ENCODE measurements at regions not wholly inside any gene's neighbourhood (a gene's known extent, or its start where the extent isn't known, plus 50 kb on each side); places are given as distances from the start of the nearest gene placed in this dataset.

DNA sequence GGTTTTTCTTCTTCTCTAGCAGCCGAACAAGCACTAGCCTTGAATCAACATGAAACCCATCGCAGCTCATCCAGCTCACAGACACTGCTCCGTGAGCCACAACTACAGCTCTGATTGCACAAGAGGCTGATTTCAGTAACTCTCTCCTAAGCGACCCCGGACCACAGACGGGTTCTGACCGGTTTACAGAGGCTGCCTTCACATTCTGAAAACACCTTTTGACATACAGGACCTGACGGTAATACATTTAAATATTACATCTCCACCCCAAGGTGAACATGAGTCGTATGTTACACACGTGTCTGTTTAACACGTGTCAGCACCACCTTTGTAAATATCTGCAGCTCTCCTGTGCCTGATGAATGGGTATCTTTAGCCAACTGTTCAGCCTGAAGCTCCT is 120.7 kb downstream of the TMEM18 start:
- TF ChIP-seq EZH2phosphoT487 (IDR thresholded peaks at IDR 0.05) (no peak), EZH2 (IDR thresholded peaks at IDR 0.05) (no peak)
- TF ChIP-seq, protein P1, sequence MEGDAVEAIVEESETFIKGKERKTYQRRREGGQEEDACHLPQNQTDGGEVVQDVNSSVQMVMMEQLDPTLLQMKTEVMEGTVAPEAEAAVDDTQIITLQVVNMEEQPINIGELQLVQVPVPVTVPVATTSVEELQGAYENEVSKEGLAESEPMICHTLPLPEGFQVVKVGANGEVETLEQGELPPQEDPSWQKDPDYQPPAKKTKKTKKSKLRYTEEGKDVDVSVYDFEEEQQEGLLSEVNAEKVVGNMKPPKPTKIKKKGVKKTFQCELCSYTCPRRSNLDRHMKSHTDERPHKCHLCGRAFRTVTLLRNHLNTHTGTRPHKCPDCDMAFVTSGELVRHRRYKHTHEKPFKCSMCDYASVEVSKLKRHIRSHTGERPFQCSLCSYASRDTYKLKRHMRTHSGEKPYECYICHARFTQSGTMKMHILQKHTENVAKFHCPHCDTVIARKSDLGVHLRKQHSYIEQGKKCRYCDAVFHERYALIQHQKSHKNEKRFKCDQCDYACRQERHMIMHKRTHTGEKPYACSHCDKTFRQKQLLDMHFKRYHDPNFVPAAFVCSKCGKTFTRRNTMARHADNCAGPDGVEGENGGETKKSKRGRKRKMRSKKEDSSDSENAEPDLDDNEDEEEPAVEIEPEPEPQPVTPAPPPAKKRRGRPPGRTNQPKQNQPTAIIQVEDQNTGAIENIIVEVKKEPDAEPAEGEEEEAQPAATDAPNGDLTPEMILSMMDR (IDR thresholded peaks at IDR 0.05), result no peak
- no peak overlapping the region for H3K27ac Mint-ChIP-seq

DNA sequence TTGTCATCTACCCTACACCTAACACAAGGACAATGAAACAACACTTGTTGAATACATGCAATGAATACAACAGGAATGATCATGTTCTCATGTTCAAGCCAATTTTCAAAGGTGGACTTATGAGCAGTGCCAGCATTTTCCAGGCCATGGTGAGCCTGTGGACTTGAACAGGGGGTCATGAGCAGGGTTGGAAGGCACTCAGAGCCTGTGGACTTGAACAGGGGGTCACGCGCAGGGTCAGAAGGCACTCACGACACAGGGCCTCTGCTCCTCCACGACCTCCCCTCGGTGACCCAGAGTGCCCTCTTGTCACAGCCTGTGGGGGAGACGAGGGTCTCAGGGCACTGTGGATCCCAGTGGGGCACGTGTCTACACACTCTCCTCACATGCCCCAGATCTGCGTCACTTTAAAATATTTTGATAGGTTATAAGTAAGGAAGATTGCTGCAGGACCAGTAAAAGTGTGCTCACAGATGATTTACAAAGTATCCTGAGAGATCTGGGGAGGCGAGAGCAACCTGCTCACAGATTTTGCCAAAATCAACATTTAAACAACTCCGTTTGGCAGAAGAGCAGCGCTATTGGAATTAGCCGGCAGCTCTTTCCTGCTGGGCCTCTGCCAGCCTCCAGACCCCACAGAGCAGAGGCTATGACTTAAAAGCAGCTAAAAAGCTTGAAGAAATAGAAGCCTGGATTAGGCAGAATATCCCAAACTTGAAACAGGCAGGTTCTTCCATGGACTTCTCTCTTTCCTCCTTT is 121.9 kb downstream of the TMEM18 start:
- no peak overlapping the region for H3K4me3 Mint-ChIP-seq

More for the DNA sequence above, 120.7 kb downstream of the TMEM18 start:
- Mint-ChIP-seq H3K27me3 (ENCODE audit: insufficient read depth, low read depth) (peaks cover 4% of the 10 kb centered on the region), H3K4me3 (no peak overlapping the region), H3K9me3 (no peaks in the 10 kb centered on the region), H3K36me3 (no peaks in the 10 kb centered on the region), H3K4me1 (peaks cover 33% of the 10 kb centered on the region)
- Histone ChIP-seq H3K79me2 (ENCODE audit: low read depth) (no peaks in the 10 kb centered on the region), H3K27me3 (peaks cover 4% of the 10 kb centered on the region), H3K4me1 (peaks cover 5% of the 10 kb centered on the region), H3K4me2 (no peak overlapping the region), H3K27ac (no peak overlapping the region), H3K9ac (no peak overlapping the region), H3F3A (ENCODE audit: low read depth) (no peaks in the 10 kb centered on the region), H2AFZ (replicated peaks) (no peak overlapping the region), H3K9me3 (ENCODE audit: low read depth) (no peaks in the 10 kb centered on the region), H3K36me3 (no peaks in the 10 kb centered on the region), H4K20me1 (ENCODE audit: low read depth) (no peaks in the 10 kb centered on the region), H3K4me3 (no peak overlapping the region)
- DNase-seq (ENCODE audit: low spot score), result no peak

DNA sequence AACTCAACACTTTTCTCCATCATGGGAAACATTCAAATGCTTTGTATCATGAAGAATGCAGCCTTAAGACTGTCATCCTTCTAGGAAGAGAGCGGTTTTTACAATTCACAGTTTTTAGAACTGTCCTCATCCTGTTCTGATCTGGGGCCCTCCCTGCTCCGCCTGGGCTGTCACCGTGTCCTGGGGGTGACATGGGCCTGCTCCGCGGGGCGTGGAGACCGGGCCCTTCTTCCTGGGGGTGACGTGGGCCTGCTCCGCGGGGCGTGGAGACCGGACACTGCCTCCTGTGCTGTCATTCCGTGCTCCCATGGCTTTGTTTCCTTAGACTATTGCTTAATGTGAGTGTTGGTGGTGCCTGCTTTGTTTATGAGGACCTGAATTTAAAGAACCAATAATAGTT is 122.8 kb downstream of the TMEM18 start:
- DNase-seq (ENCODE audit: low spot score), result no peak
- no peak overlapping the region for H3K9ac ChIP-seq
- H3K9me3 ChIP-seq (ENCODE audit: low read depth), result no peaks in the 10 kb centered on the region
- no peak overlapping the region for H3K4me3 ChIP-seq
- H3K36me3 Mint-ChIP-seq, result no peaks in the 10 kb centered on the region
- peaks cover 4% of the 10 kb centered on the region for H3K27me3 Mint-ChIP-seq (ENCODE audit: insufficient read depth, low read depth)
- no peaks in the 10 kb centered on the region for H3K27me3 ChIP-seq
- no peak overlapping the region for H3K27ac Mint-ChIP-seq
- no peaks in the 10 kb centered on the region for H4K20me1 ChIP-seq (ENCODE audit: low read depth)
- H3F3A ChIP-seq (ENCODE audit: low read depth), result no peaks in the 10 kb centered on the region
- H3K36me3 ChIP-seq, result no peaks in the 10 kb centered on the region
- peaks cover 45% of the 10 kb centered on the region for H3K4me1 Mint-ChIP-seq
- no peak overlapping the region for H3K4me3 Mint-ChIP-seq
- TF ChIP-seq, protein P1 (IDR thresholded peaks at IDR 0.05), result no peak
- TF ChIP-seq EZH2 (IDR thresholded peaks at IDR 0.05), result no peak
- no peak for TF ChIP-seq EZH2phosphoT487 (IDR thresholded peaks at IDR 0.05)
- H2AFZ ChIP-seq (replicated peaks), result no peak overlapping the region
- H3K27ac ChIP-seq, result no peak overlapping the region
- H3K4me1 ChIP-seq, result peaks cover 11% of the 10 kb centered on the region
- no peak overlapping the region for H3K4me2 ChIP-seq
- H3K79me2 ChIP-seq (ENCODE audit: low read depth), result no peaks in the 10 kb centered on the region
- no peaks in the 10 kb centered on the region for H3K9me3 Mint-ChIP-seq

More for the DNA sequence above, 121.9 kb downstream of the TMEM18 start:
- Histone ChIP-seq H2AFZ (replicated peaks) (no peak overlapping the region), H4K20me1 (ENCODE audit: low read depth) (no peaks in the 10 kb centered on the region), H3K9me3 (ENCODE audit: low read depth) (no peaks in the 10 kb centered on the region), H3F3A (ENCODE audit: low read depth) (no peaks in the 10 kb centered on the region), H3K4me3 (no peak overlapping the region), H3K36me3 (no peaks in the 10 kb centered on the region), H3K27ac (no peak overlapping the region), H3K4me2 (no peak overlapping the region), H3K79me2 (ENCODE audit: low read depth) (no peaks in the 10 kb centered on the region), H3K9ac (no peak overlapping the region), H3K4me1 (peaks cover 11% of the 10 kb centered on the region), H3K27me3 (no peaks in the 10 kb centered on the region)
- H3K27me3 Mint-ChIP-seq (ENCODE audit: insufficient read depth, low read depth), result peaks cover 4% of the 10 kb centered on the region
- no peak for TF ChIP-seq EZH2 (IDR thresholded peaks at IDR 0.05)
- H3K36me3 Mint-ChIP-seq, result no peaks in the 10 kb centered on the region
- no peak for DNase-seq (ENCODE audit: low spot score)
- H3K9me3 Mint-ChIP-seq, result no peaks in the 10 kb centered on the region
- H3K27ac Mint-ChIP-seq, result peak overlapping the region; percentile 67
- peaks cover 44% of the 10 kb centered on the region for H3K4me1 Mint-ChIP-seq

DNA sequence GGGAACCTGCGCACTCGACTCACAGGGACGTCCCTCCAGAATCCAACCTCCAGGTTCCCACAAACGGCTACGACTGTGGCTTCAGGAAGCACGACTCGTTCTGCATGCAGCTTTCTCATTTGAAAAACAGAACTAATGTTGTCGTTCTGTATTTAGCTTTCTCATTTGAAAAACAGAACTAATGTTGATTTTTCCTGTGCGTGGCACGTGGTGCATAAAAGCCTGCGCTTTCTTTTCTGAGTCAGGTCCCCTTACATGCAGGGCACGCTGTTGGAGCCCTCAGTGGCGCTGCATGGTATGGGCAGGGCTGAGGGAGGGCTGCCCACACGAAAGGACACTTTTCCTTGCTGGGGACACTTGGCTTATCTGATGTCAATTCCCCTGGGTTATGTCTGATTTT is 124.3 kb downstream of the TMEM18 start:
- no peak for DNase-seq (ENCODE audit: low spot score)
- Histone ChIP-seq H3K9me3 (ENCODE audit: low read depth) (no peaks in the 10 kb centered on the region), H3K36me3 (no peaks in the 10 kb centered on the region), H2AFZ (replicated peaks) (no peak overlapping the region), H3K27ac (no peak overlapping the region), H3K4me1 (peaks cover 11% of the 10 kb centered on the region), H3K27me3 (no peaks in the 10 kb centered on the region), H3K79me2 (ENCODE audit: low read depth) (no peaks in the 10 kb centered on the region), H4K20me1 (ENCODE audit: low read depth) (no peaks in the 10 kb centered on the region), H3K4me3 (no peak overlapping the region), H3K9ac (no peak overlapping the region), H3F3A (ENCODE audit: low read depth) (no peaks in the 10 kb centered on the region), H3K4me2 (no peak overlapping the region)
- H3K27me3 Mint-ChIP-seq (ENCODE audit: insufficient read depth, low read depth), result peaks cover 2% of the 10 kb centered on the region
- peaks cover 45% of the 10 kb centered on the region for H3K4me1 Mint-ChIP-seq
- no peaks in the 10 kb centered on the region for H3K36me3 Mint-ChIP-seq
- no peak overlapping the region for H3K4me3 Mint-ChIP-seq
- no peaks in the 10 kb centered on the region for H3K9me3 Mint-ChIP-seq
- H3K27ac Mint-ChIP-seq, result peak overlapping the region; percentile 14
- TF ChIP-seq EZH2 (IDR thresholded peaks at IDR 0.05) (no peak), EZH2phosphoT487 (IDR thresholded peaks at IDR 0.05) (no peak)
- TF ChIP-seq, protein P1 (IDR thresholded peaks at IDR 0.05), result no peak
